GM19324 (cell line): ENCODE measurements at regions not wholly inside any gene's neighbourhood (a gene's known extent, or its start where the extent isn't known, plus 50 kb on each side); places are given as distances from the start of the nearest gene placed in this dataset.

Experiments used
- ATAC-seq: cut with Tn5 transposase; IDR thresholded peaks from one replicate; pipeline ENCODE4 v1.9.1; 2021; ENCODE audit warnings: mild to moderate bottlenecking, moderate library complexity; ENCODE audit not compliant: unreplicated experiment, low FRiP score

- no peak for ATAC-seq
These were observed 117.1 kb downstream of the ZFP36L2 start for GRCh38 chr2:43109261-43109743.

- ATAC-seq = no peak
These were observed 118.7 kb downstream of the ZFP36L2 start for GRCh38 chr2:43107679-43108078.

GRCh38 chr2:43106559-43107527 lies 119.6 kb downstream of the ZFP36L2 start:
- ATAC-seq = no peak

- ATAC-seq = no peak
These were observed 120.5 kb downstream of the ZFP36L2 start for GRCh38 chr2:43105586-43106558.

- ATAC-seq = no peak
These were observed 121.6 kb downstream of the ZFP36L2 start for GRCh38 chr2:43104763-43105162.

GRCh38 chr2:43104106-43104505 lies 122.3 kb downstream of the ZFP36L2 start:
- ATAC-seq = no peak

GRCh38 chr2:43103093-43103404 lies 123.4 kb downstream of the ZFP36L2 start:
- ATAC-seq = no peak

GRCh38 chr2:43102366-43103092 lies 123.9 kb downstream of the ZFP36L2 start:
- ATAC-seq = no peak

- no peak for ATAC-seq
These were observed 124.7 kb downstream of the ZFP36L2 start for GRCh38 chr2:43101751-43102150.

- no peak for ATAC-seq
These were observed 125.3 kb downstream of the ZFP36L2 start for GRCh38 chr2:43100883-43101662.

- ATAC-seq = no peak
These were observed 126.0 kb downstream of the ZFP36L2 start for GRCh38 chr2:43100362-43100882.

GRCh38 chr2:43099797-43100196 lies 126.6 kb downstream of the ZFP36L2 start:
- ATAC-seq = no peak

- no peak for ATAC-seq
These were observed 127.9 kb downstream of the ZFP36L2 start for GRCh38 chr2:43098539-43098938.

GRCh38 chr2:43097644-43098408 lies 128.6 kb downstream of the ZFP36L2 start:
- no peak for ATAC-seq

GRCh38 chr2:43095533-43096295 lies 130.7 kb downstream of the ZFP36L2 start:
- ATAC-seq = no peak

GRCh38 chr2:43092520-43093179 lies 133.8 kb downstream of the ZFP36L2 start:
- ATAC-seq = no peak

- ATAC-seq = no peak
These were observed 136.1 kb downstream of the ZFP36L2 start for GRCh38 chr2:43090317-43090716.
